HEK293 (cell line): ENCODE measurements at regions not wholly inside any gene's neighbourhood (a gene's known extent, or its start where the extent isn't known, plus 50 kb on each side); places are given as distances from the start of the nearest gene placed in this dataset.

Experiments
- CTCF ChIP-seq: fragments of 450-650 bp; formaldehyde crosslinking; IDR thresholded peaks from 2 replicates; pipeline ENCODE4 v1.5.1; 2016; ENCODE audit warnings: missing biosample characterization, missing genetic modification characterization
- ELK4 ChIP-seq: IDR thresholded peaks from 2 replicates; pipeline ENCODE4 v1.6.1; 2011; ENCODE audit warnings: mild to moderate bottlenecking, low read depth, low read length, borderline replicate concordance
- KLF16 ChIP-seq: fragments of 450-650 bp; formaldehyde crosslinking; IDR thresholded peaks from 2 replicates; pipeline ENCODE4 v1.5.1; 2017; ENCODE audit warnings: missing biosample characterization, missing genetic modification characterization
- PBX3 ChIP-seq: sonication (generic); formaldehyde crosslinking; IDR thresholded peaks from 2 replicates; pipeline ENCODE4 v1.8.1; 2022; ENCODE audit warnings: mild to moderate bottlenecking, moderate library complexity, missing genetic modification reagents
- REST ChIP-seq: fragments of 450-650 bp; formaldehyde crosslinking; IDR thresholded peaks from 2 replicates; pipeline ENCODE4 v1.5.1; 2016; ENCODE audit warnings: missing biosample characterization, missing genetic modification characterization
- ZNF654 ChIP-seq: fragments of 450-650 bp; formaldehyde crosslinking; IDR thresholded peaks from 2 replicates; pipeline ENCODE4 v1.5.1; 2016; ENCODE audit warnings: low read depth, missing biosample characterization, missing genetic modification characterization
- ZNF658 ChIP-seq: fragments of 450-650 bp; formaldehyde crosslinking; IDR thresholded peaks from 2 replicates; pipeline ENCODE4; 2016; ENCODE audit warnings: missing biosample characterization, missing genetic modification characterization

GRCh38 chr2:56743807-56744206, 560.0 kb downstream of the CCDC85A start:
- no peak for TF ChIP-seq REST
- TF ChIP-seq CTCF (tag by site-specific recombination), result no peak
- no peak for TF ChIP-seq ZNF658 (tag by site-specific recombination)
- TF ChIP-seq KLF16 (tag by site-specific recombination), result no peak
- TF ChIP-seq PBX3 (CRISPR knock-in tag), result no peak
- TF ChIP-seq ELK4, result no peak
- TF ChIP-seq ZNF654 (tag by site-specific recombination), result no peak
